Kidney (tissue), 13 donors: ENCODE measurements at regions not wholly inside any gene's neighbourhood (a gene's known extent, or its start where the extent isn't known, plus 50 kb on each side); places are given as distances from the start of the nearest gene placed in this dataset.

Experiments used
- DNase-seq, 5 donors: peaks; one replicate each; pipeline ENCODE4 v3.0.0-alpha.2; 2013 to 2020
- FAIRE-seq: peaks from 2 replicates; lab custom pipeline; 2012; peaks lifted over from hg19 to GRCh38; lab: Jason Lieb, UNC
- H3K27ac ChIP-seq, 2 donors: one replicate each; pipeline ENCODE4 v1.7.0; 2013; ENCODE audit warnings: low read depth in 2 of 2, low read length in 2 of 2, inconsistent platforms in 1 of 2
- H3K27me3 ChIP-seq: one replicate; pipeline ENCODE4 v1.7.1; 2013; ENCODE audit warnings: low read length, inconsistent platforms; ENCODE audit not compliant: control insufficient read depth, insufficient read depth
- H3K36me3 ChIP-seq, 3 donors: one replicate each; pipeline versions ENCODE4 v1.7.0 to v1.7.1; 2013; ENCODE audit warnings: low read length in 3 of 3, control low read depth in 1 of 3, inconsistent platforms in 1 of 3; ENCODE audit not compliant: insufficient read depth in 3 of 3, control insufficient read depth in 2 of 3
- H3K4me1 ChIP-seq, 3 donors: one replicate each; pipeline versions ENCODE4 v1.7.0 to v1.7.1; 2013; ENCODE audit warnings: low read length in 3 of 3, inconsistent platforms in 1 of 3, low read depth in 1 of 3; ENCODE audit not compliant: control insufficient read depth in 2 of 3, insufficient read depth in 2 of 3
- H3K4me3 ChIP-seq, 3 donors: one replicate each; pipeline versions ENCODE4 v1.7.0 to v1.8.1; 2013; ENCODE audit warnings: low read length in 3 of 3, control low read depth in 1 of 3, inconsistent platforms in 1 of 3
- H3K9ac ChIP-seq, 3 donors: one replicate each; pipeline versions ENCODE4 v1.7.0 to v1.7.1; 2013; ENCODE audit warnings: low read length in 3 of 3, control low read depth in 1 of 3, inconsistent platforms in 1 of 3
- H3K9me3 ChIP-seq, 3 donors: one replicate each; pipeline versions ENCODE4 v1.7.0 to v1.7.1; 2013; ENCODE audit warnings: low read length in 3 of 3, control low read depth in 1 of 3, inconsistent platforms in 1 of 3; ENCODE audit not compliant: control insufficient read depth in 2 of 3, insufficient read depth in 1 of 3
- CTCF ChIP-seq: IDR thresholded peaks from 3 replicates; pipeline ENCODE4 v1.5.1; 2012; ENCODE audit warnings: mild to moderate bottlenecking, moderate library complexity, borderline replicate concordance; ENCODE audit not compliant: insufficient read depth; ENCODE audit errors: extremely low read depth
- intact Hi-C: fragments of 100-400 bp; cut with DNase I; formaldehyde crosslinking; loops from one replicate; pipeline ENCODE4 v1.11.1; 2022
- donor health status: control.
- donor health status: control.
- donor health status: control.
- donor health status: control.
- donor health status: control.
- donor health status: DM: yes; HTN: yes; CAD: no.
- donor health status: Normal renal cell carcinoma (clear cell type).

GRCh38 chr1:225707824-225708223 is 54.9 kb upstream of the ENAH start:
- Histone ChIP-seq H3K9me3 (no peaks in the 10 kb centered on the region), H3K27ac (no peak overlapping the region), H3K4me3 (no peak overlapping the region), H3K9ac (no peak overlapping the region), H3K36me3 (no peaks in the 10 kb centered on the region), H3K27me3 (no peaks in the 10 kb centered on the region), H3K4me1 (no peaks in the 10 kb centered on the region)
- intact Hi-C loops, result no loop called here
- TF ChIP-seq CTCF, result no peak
- DNase-seq, result peak in 2 of 5 donors; percentile 43 to 49
- FAIRE-seq, result no peak

- DNase-seq, result peak in 1 of 5 donors; percentile 53
- H3K27ac ChIP-seq, result no peak overlapping the region
- no peak for FAIRE-seq
Observed at GRCh38 chr1:225709101-225709500, 56.2 kb upstream of the ENAH start.

GRCh38 chr1:225710804-225711203 is 57.9 kb upstream of the ENAH start:
- no peaks in the 10 kb centered on the region for H3K9me3 ChIP-seq
- intact Hi-C loops, result no loop called here
- H3K27ac ChIP-seq, result no peak overlapping the region
- no peaks in the 10 kb centered on the region for H3K4me1 ChIP-seq
- TF ChIP-seq CTCF, result no peak
- DNase-seq, result no peak
- FAIRE-seq, result no peak
- H3K9ac ChIP-seq, result no peak overlapping the region
- no peaks in the 10 kb centered on the region for H3K27me3 ChIP-seq
- no peak overlapping the region for H3K4me3 ChIP-seq
- H3K36me3 ChIP-seq, result no peaks in the 10 kb centered on the region

More at GRCh38 chr1:225709101-225709500, 56.2 kb upstream of the ENAH start:
- Histone ChIP-seq H3K27me3 (no peaks in the 10 kb centered on the region), H3K9ac (no peak overlapping the region), H3K9me3 (no peaks in the 10 kb centered on the region), H3K4me3 (no peak overlapping the region), H3K4me1 (no peaks in the 10 kb centered on the region), H3K36me3 (no peaks in the 10 kb centered on the region)
- intact Hi-C loops, result no loop called here
- no peak for TF ChIP-seq CTCF
